ENCODE measurements at regions not wholly inside any gene's neighbourhood (a gene's known extent, or its start where the extent isn't known, plus 50 kb on each side); places are given as distances from the start of the nearest gene placed in this dataset.

DNA sequence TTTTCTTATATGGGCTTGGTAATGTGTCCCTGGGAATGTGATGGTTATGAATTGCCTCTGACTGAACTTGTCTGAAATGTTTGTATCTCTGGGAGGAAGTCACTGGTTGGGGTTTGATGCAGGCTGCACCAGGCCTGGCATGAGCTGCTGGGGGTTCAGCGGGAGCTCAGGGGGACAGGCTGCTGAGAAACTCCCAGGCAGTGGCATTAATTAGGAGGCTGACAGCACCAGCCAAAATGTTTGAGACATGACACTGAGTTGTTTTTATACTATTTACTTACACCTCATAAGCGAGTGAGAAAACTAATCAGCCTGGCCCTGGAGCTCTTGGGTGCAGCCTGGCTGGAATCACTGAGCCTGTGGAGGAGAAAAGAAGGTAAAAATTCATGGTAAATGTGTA is 124.1 kb upstream of the SORCS3 start:
- H4K8ac ChIP-seq (ENCODE audit: extremely low read depth, insufficient read depth, low read length), result peak overlapping the region; percentile 57; the same call in 1 of the 2 replicates
- no peak overlapping the region for H2BK12ac ChIP-seq (ENCODE audit: low read depth, low read length)
- CTCF ChIA-PET (ENCODE audit: partially characterized antibody), result interaction anchor here (1.7 to 3.8 kb wide), 5 partner anchors 11 to 80 kb away, joined by 4 to 14 read pairs (median 8); no protein-coding TSS in a partner anchor
- H4K20me1 ChIP-seq (replicated peaks in 1 of 2; ENCODE audit: control insufficient read depth in 1 of 2, insufficient read depth in 2 of 2, low read length in 2 of 2), result no peaks in the 10 kb centered on the region
- no peaks in the 10 kb centered on the region; a peak in 1 of 8 replicates for H3K36me3 ChIP-seq (ENCODE audit: control insufficient read depth in 2 of 4, insufficient read depth in 4 of 4, low read length in 3 of 4)
- H2BK5ac ChIP-seq (ENCODE audit: low read depth, low read length), result no peak overlapping the region
- H3K79me2 ChIP-seq (ENCODE audit: control insufficient read depth in 1 of 2, insufficient read depth in 2 of 2, low read length in 2 of 2), result no peaks in the 10 kb centered on the region
- H3K4ac ChIP-seq (replicated peaks; ENCODE audit: insufficient read length, low read depth, low read length), result no peak overlapping the region
- no peak overlapping the region for H4K91ac ChIP-seq (replicated peaks; ENCODE audit: insufficient read length, low read length)
- H3K23me2 ChIP-seq (ENCODE audit: low read depth, low read length), result no peaks in the 10 kb centered on the region
- H2BK120ac ChIP-seq (replicated peaks; ENCODE audit: low read depth, low read length), result no peak overlapping the region
- H3K4me2 ChIP-seq (ENCODE audit: insufficient read depth in 1 of 2, low read depth in 2 of 2, low read length in 2 of 2), result no peak overlapping the region
- H2BK15ac ChIP-seq (ENCODE audit: low read length), result no peak overlapping the region
- POLR2A ChIA-PET (ENCODE audit: partially characterized antibody), result no interaction called here
- no peak overlapping the region for H3K56ac ChIP-seq (replicated peaks; ENCODE audit: insufficient read length, low read depth, low read length)
- no peak overlapping the region for H2AK5ac ChIP-seq (ENCODE audit: low read depth, low read length)
- no peak overlapping the region for H3K14ac ChIP-seq (ENCODE audit: insufficient read length)
- WGBS, 2 experiments (ENCODE audit: extremely low coverage in 1 of 2, insufficient coverage in 1 of 2, insufficient read length in 1 of 2, insufficient replicate concordance in 2 of 2, low coverage in 1 of 2, low lambda C conversion rate in 2 of 2, missing lambda C conversion rate in 1 of 2), result 66% methylated on average over 2 of the region's 2 CpGs; no CpG with 5 or more reads in 1 of the 2 experiments
- no peak overlapping the region for H3K9ac ChIP-seq (replicated peaks in 1 of 4; ENCODE audit: extremely low read depth in 1 of 4, low read depth in 3 of 4, low read length in 3 of 4)
- no peak overlapping the region for H3K4me3 ChIP-seq (ENCODE audit: extremely low read depth in 1 of 4, insufficient read depth in 2 of 4, low read depth in 3 of 4, low read length in 4 of 4)
- H3K9me3 ChIP-seq (ENCODE audit: insufficient read depth in 2 of 2, low read depth in 1 of 2, low read length in 1 of 2), result no peaks in the 10 kb centered on the region
- no peak for FAIRE-seq
- H3K79me1 ChIP-seq (ENCODE audit: low read depth, low read length), result no peaks in the 10 kb centered on the region
- no peak overlapping the region for H2AFZ ChIP-seq (ENCODE audit: low read length)
- H4K5ac ChIP-seq (ENCODE audit: insufficient read length, low read depth, low read length), result no peak overlapping the region
- no peak for DNase-seq (ENCODE audit: low read depth in 1 of 2, low spot score in 2 of 2)
- H3K23ac ChIP-seq (ENCODE audit: insufficient read length), result no peak overlapping the region
- H3K18ac ChIP-seq (ENCODE audit: extremely low read depth, low read length), result no peak overlapping the region
- H3K4me1 ChIP-seq (replicated peaks in 1 of 4; ENCODE audit: control insufficient read depth in 3 of 4, insufficient read depth in 4 of 4, low read length in 3 of 4), result peaks cover 0 to 6% (median 1%) of the 10 kb centered on the region in 4 experiments; a peak in 2 of 7 replicates
- H2BK20ac ChIP-seq (ENCODE audit: low read length), result no peak overlapping the region
- H3K27me3 ChIP-seq (replicated peaks in 1 of 4; ENCODE audit: control insufficient read depth in 3 of 4, extremely low read depth in 1 of 4, insufficient read depth in 3 of 4, low read length in 3 of 4), result no peaks in the 10 kb centered on the region
- no peak overlapping the region for H3K27ac ChIP-seq (ENCODE audit: low read depth, low read length)
- no peak for TF ChIP-seq NRF1 (IDR thresholded peaks at IDR 0.05; ENCODE audit: low read depth, low read length)
- no peak for TF ChIP-seq CHD2 (IDR thresholded peaks at IDR 0.05; ENCODE audit: low read length)
- no peak for TF ChIP-seq BRCA1 (IDR thresholded peaks at IDR 0.05; ENCODE audit: low read depth, low read length)
